ENCODE measurements at regions not wholly inside any gene's neighbourhood (a gene's known extent, or its start where the extent isn't known, plus 50 kb on each side); places are given as distances from the start of the nearest gene placed in this dataset.

- DNase-seq (ENCODE audit: low read depth in 2 of 2), result no peak
Observed at GRCh38 chr4:14695095-14695845, 307.0 kb upstream of the CPEB2 start.

GRCh38 chr4:14700083-14700482 is 302.2 kb upstream of the CPEB2 start:
- DNase-seq (ENCODE audit: low read depth in 2 of 2), result no peak

- no peak for DNase-seq (ENCODE audit: low read depth in 2 of 2)
Observed at GRCh38 chr4:14700544-14700943, 301.7 kb upstream of the CPEB2 start.

- DNase-seq (ENCODE audit: low read depth in 2 of 2), result no peak
Observed at GRCh38 chr4:14701389-14701788, 300.9 kb upstream of the CPEB2 start.

- DNase-seq (ENCODE audit: low read depth in 2 of 2), result no peak
Observed at GRCh38 chr4:14701896-14702295, 300.4 kb upstream of the CPEB2 start.

- DNase-seq (ENCODE audit: low read depth in 2 of 2), result no peak
Observed at GRCh38 chr4:14708574-14708973, 293.7 kb upstream of the CPEB2 start.

- DNase-seq (ENCODE audit: low read depth in 2 of 2), result no peak
Observed at GRCh38 chr4:14711259-14711658, 291.0 kb upstream of the CPEB2 start.

- no peak for DNase-seq (ENCODE audit: low read depth in 2 of 2)
Observed at GRCh38 chr4:14716691-14717090, 285.6 kb upstream of the CPEB2 start.

- DNase-seq (ENCODE audit: low read depth in 2 of 2), result no peak
Observed at GRCh38 chr4:14719053-14719452, 283.2 kb upstream of the CPEB2 start.

GRCh38 chr4:14726441-14726840 is 275.8 kb upstream of the CPEB2 start:
- DNase-seq (ENCODE audit: low read depth in 2 of 2), result no peak

GRCh38 chr4:14726877-14727361 is 275.4 kb upstream of the CPEB2 start:
- no peak for DNase-seq (ENCODE audit: low read depth in 2 of 2)

- DNase-seq (ENCODE audit: low read depth in 2 of 2), result no peak
Observed at GRCh38 chr4:14729282-14730000, 272.8 kb upstream of the CPEB2 start.

GRCh38 chr4:14742054-14742453 is 260.2 kb upstream of the CPEB2 start:
- no peak for DNase-seq (ENCODE audit: low read depth in 2 of 2)

- no peak for DNase-seq (ENCODE audit: low read depth in 2 of 2)
Observed at GRCh38 chr4:14743172-14743571, 259.1 kb upstream of the CPEB2 start.

- no peak for DNase-seq (ENCODE audit: low read depth in 2 of 2)
Observed at GRCh38 chr4:14743601-14744000, 258.7 kb upstream of the CPEB2 start.

- DNase-seq (ENCODE audit: low read depth in 2 of 2), result no peak
Observed at GRCh38 chr4:14744346-14744745, 257.9 kb upstream of the CPEB2 start.

- DNase-seq (ENCODE audit: low read depth in 2 of 2), result no peak
Observed at GRCh38 chr4:14749910-14750309, 252.4 kb upstream of the CPEB2 start.

- DNase-seq (ENCODE audit: low read depth in 2 of 2), result no peak
Observed at GRCh38 chr4:14752341-14753046, 249.8 kb upstream of the CPEB2 start.

- DNase-seq (ENCODE audit: low read depth in 2 of 2), result no peak
Observed at GRCh38 chr4:14767142-14767541, 235.1 kb upstream of the CPEB2 start.

- DNase-seq (ENCODE audit: low read depth in 2 of 2), result no peak
Observed at GRCh38 chr4:14768449-14768848, 233.8 kb upstream of the CPEB2 start.

GRCh38 chr4:14769993-14770392 is 232.3 kb upstream of the CPEB2 start:
- DNase-seq (ENCODE audit: low read depth in 2 of 2), result no peak

GRCh38 chr4:14771094-14771493 is 231.2 kb upstream of the CPEB2 start:
- no peak for DNase-seq (ENCODE audit: low read depth in 2 of 2)
